IPS DF 6.9 (cell line): ENCODE measurements at regions not wholly inside any gene's neighbourhood (a gene's known extent, or its start where the extent isn't known, plus 50 kb on each side); places are given as distances from the start of the nearest gene placed in this dataset.

Experiments
- DNase-seq: peaks from one replicate; pipeline ENCODE4 v3.0.0-alpha.2; 2013; ENCODE audit warnings: low read depth, low spot score
- H3K27ac ChIP-seq: one replicate; pipeline ENCODE4 v1.5.1; 2013; ENCODE audit warnings: low read length, control low read depth
- H3K27me3 ChIP-seq: 2 replicates; pipeline ENCODE4 v1.6.1; 2013; ENCODE audit warnings: mild to moderate bottlenecking, low read length; ENCODE audit not compliant: control insufficient read depth, insufficient read depth
- H3K36me3 ChIP-seq: 2 replicates; pipeline ENCODE4 v1.6.1; 2013; ENCODE audit warnings: low read length; ENCODE audit not compliant: control insufficient read depth, insufficient read depth
- H3K4me1 ChIP-seq: 2 replicates; pipeline ENCODE4 v1.6.1; 2013; ENCODE audit warnings: low read length; ENCODE audit not compliant: control insufficient read depth, insufficient read depth
- H3K4me3 ChIP-seq: 2 replicates; pipeline ENCODE4 v1.5.1; 2013; ENCODE audit warnings: mild to moderate bottlenecking, low read length
- H3K9me3 ChIP-seq: 2 replicates; pipeline ENCODE4 v1.6.1; 2013; ENCODE audit warnings: low read length, inconsistent platforms; ENCODE audit not compliant: control insufficient read depth, insufficient read depth
- WGBS: extraction: QIAGEN DNeasy Blood & Tissue Kit; methylation state at CpG from one replicate; pipeline ENCODE4 v1.1.7; 2013; ENCODE audit warnings: mixed read lengths, missing lambda C conversion rate; ENCODE audit not compliant: insufficient read length, insufficient coverage; 5-methylcytosine and 5-hydroxymethylcytosine counted together

GRCh38 chr3:67201026-67201425 is 202.9 kb downstream of the KBTBD8 start:
- Histone ChIP-seq H3K4me3 (no peak overlapping the region), H3K27ac (no peak overlapping the region), H3K9me3 (no peaks in the 10 kb centered on the region), H3K36me3 (no peaks in the 10 kb centered on the region), H3K27me3 (no peaks in the 10 kb centered on the region), H3K4me1 (no peaks in the 10 kb centered on the region)
- WGBS: no CpG with 5 or more reads among the region's 2 CpGs
- no peak for DNase-seq

DNA sequence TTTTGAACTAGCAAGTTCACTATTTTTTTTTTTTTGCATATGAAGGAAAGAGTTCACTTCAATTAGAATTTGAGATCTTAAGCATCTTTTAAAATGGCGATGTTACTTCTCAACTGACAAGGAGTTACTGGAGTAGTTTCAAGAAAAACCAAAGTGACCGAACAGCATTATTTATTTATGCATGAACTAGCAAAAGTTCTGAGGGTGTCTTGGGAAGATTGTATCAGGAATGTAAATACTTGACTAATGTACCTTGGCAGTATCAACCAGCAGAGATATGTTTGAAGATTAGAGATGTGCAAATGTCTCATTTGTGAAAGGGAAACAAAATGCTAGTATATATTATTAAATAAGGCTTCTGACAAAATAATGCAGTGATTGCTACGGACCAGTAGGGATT is 203.9 kb downstream of the KBTBD8 start:
- H3K4me1 ChIP-seq: no peaks in the 10 kb centered on the region
- no peak overlapping the region for H3K4me3 ChIP-seq
- H3K27me3 ChIP-seq: no peaks in the 10 kb centered on the region
- no peaks in the 10 kb centered on the region for H3K36me3 ChIP-seq
- no CpG with 5 or more reads among the region's 3 CpGs for WGBS
- H3K9me3 ChIP-seq: no peaks in the 10 kb centered on the region
- H3K27ac ChIP-seq: no peak overlapping the region
- no peak for DNase-seq

- no CpG with 5 or more reads among the region's 4 CpGs for WGBS
- Histone ChIP-seq H3K4me3 (no peak overlapping the region), H3K4me1 (no peaks in the 10 kb centered on the region), H3K36me3 (no peaks in the 10 kb centered on the region), H3K9me3 (no peaks in the 10 kb centered on the region), H3K27me3 (no peaks in the 10 kb centered on the region), H3K27ac (no peak overlapping the region)
- no peak for DNase-seq
Observed at GRCh38 chr3:67204951-67205350, 206.8 kb downstream of the KBTBD8 start.

DNA sequence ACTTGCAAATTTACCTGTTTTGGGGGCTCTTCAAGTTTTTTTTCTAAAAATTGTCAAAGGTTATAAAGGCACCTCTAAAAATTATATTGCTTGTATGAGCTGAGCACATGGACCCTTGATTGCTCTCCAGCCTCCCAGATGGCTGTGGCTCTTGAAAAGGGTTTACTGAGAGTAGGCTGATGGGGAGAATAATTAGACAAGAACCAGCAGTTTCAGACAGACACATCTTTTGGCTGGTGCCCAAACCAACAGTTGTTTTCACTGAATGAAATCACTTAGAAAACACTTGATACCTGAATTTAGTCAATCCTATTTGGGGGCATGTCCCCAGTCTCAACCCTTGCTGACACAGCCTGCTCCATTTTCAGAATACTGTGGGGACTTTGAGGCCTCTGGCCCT is 217.6 kb downstream of the KBTBD8 start:
- Histone ChIP-seq H3K27ac (no peak overlapping the region), H3K4me1 (no peaks in the 10 kb centered on the region), H3K4me3 (no peak overlapping the region), H3K36me3 (no peaks in the 10 kb centered on the region), H3K9me3 (no peaks in the 10 kb centered on the region), H3K27me3 (no peaks in the 10 kb centered on the region)
- no peak for DNase-seq

DNA sequence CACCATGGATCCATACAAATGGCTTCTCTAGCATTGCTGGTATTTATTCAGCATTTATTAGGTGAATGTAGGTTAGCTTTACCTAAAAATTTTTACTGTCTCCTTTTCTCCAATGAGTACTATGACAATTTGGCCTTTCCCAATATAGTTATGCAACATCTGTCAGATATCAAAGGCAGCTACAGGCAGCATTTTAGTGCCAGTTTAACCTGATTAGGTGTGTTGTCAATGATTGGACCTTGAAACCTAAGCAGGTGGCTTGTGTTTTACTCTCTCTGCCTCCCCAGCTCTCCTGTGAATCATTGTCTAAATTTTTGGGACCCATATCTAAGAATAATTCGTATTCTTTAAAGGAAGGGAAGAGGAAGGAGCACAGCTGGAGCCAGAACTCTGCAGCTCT is 228.9 kb downstream of the KBTBD8 start:
- Histone ChIP-seq H3K9me3 (no peaks in the 10 kb centered on the region), H3K36me3 (no peaks in the 10 kb centered on the region), H3K4me1 (no peaks in the 10 kb centered on the region), H3K27me3 (no peaks in the 10 kb centered on the region; the same call in 1 of the 2 replicates), H3K27ac (no peak overlapping the region), H3K4me3 (no peak overlapping the region)
- no CpG with 5 or more reads among the region's 1 CpG for WGBS
- DNase-seq: no peak

DNA sequence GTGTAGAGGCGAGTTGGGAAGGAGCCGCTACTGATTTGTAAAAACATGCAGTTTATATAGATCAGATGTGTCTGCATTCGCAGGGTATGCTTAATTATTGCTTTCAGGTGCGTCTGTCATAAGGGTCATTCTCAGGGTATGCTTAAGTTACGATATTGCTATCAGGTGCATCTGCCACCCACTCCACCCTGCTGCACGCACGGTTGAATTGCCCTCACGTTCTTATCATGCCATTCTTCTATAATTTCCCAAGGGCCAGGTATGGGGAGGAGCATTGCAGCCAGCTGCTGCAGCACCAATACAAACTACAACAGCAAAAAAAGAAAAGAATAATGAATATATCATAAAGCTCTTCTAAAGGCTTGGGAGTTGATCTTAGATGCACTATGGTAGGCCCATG is 230.0 kb downstream of the KBTBD8 start:
- DNase-seq: no peak
- Histone ChIP-seq H3K36me3 (no peaks in the 10 kb centered on the region), H3K9me3 (no peaks in the 10 kb centered on the region), H3K4me1 (no peaks in the 10 kb centered on the region), H3K27ac (no peak overlapping the region), H3K27me3 (no peaks in the 10 kb centered on the region; the same call in 1 of the 2 replicates), H3K4me3 (no peak overlapping the region)
- WGBS: no CpG with 5 or more reads among the region's 8 CpGs

DNA sequence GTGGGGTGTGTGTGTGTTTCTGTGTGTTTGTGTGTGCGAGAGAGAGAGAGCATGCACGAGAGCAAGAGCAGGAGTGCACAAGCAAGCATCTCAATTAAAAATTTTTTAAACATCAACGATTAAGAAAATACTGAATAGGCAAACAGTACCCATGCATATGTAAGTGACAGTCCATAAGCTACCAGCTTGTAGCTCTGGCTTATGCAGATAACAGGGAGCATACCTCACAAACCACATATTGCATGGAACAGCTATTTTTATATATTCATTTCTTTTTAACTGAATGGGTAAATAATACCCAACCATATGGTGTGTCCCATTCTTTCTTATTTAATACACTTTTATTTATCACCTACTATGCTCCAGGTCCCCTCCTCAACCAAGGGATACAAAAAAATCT is 234.5 kb downstream of the KBTBD8 start:
- WGBS: no CpG with 5 or more reads among the region's 3 CpGs
- no peak for DNase-seq
- H3K9me3 ChIP-seq: no peaks in the 10 kb centered on the region
- no peaks in the 10 kb centered on the region for H3K4me1 ChIP-seq
- no peak overlapping the region for H3K27ac ChIP-seq
- H3K27me3 ChIP-seq: no peaks in the 10 kb centered on the region; the same call in 1 of the 2 replicates
- H3K36me3 ChIP-seq: no peaks in the 10 kb centered on the region
- no peak overlapping the region for H3K4me3 ChIP-seq

DNA sequence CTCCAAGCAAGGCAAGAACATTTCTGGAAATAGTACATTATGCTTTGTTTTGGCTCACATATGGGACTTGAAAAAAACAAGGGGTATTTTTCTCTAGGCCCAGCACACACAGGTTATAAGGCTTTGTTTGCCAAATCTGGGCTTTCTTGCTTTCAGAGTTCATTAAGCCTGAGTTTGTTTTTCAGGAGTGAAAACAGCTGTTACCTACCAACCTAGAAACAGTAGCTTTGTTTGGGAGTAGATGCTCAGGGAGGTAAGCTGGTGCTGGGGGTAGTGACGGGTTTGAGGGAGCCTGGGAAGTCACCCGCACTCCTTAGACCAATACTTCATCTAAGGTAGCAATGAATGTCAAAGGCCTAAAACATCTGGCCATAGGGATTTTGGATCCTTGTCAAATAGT is 241.2 kb downstream of the KBTBD8 start:
- Histone ChIP-seq H3K36me3 (no peaks in the 10 kb centered on the region), H3K4me3 (no peak overlapping the region), H3K9me3 (no peaks in the 10 kb centered on the region), H3K27me3 (no peaks in the 10 kb centered on the region), H3K27ac (no peak overlapping the region), H3K4me1 (no peaks in the 10 kb centered on the region)
- WGBS: no CpG with 5 or more reads among the region's 2 CpGs
- DNase-seq: no peak

- WGBS: no CpG with 5 or more reads among the region's 4 CpGs
- Histone ChIP-seq H3K4me3 (no peak overlapping the region), H3K9me3 (no peaks in the 10 kb centered on the region), H3K27ac (no peak overlapping the region), H3K4me1 (no peaks in the 10 kb centered on the region), H3K27me3 (no peaks in the 10 kb centered on the region), H3K36me3 (no peaks in the 10 kb centered on the region)
- DNase-seq: no peak
Observed at GRCh38 chr3:67241084-67241483, 243.0 kb downstream of the KBTBD8 start.

DNA sequence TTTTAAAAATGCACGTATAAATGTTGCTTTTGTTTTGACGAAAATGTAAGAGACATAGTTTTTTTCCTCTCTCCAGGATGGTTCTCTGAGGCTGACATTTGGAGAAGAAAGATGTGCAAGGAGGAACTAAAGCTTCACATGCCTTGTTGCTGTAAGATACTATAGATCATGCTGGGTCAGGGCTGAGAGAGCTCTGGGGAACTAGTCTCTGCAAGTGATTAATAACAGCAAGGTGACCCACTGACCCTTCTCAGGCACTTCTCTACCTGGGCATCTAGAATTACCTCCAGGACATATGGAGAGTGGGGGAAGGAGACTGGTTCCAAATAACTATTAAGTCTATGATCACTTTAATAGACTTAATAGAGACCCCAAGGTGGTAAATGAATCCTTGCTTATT is 246.0 kb downstream of the KBTBD8 start:
- Histone ChIP-seq H3K27me3 (no peaks in the 10 kb centered on the region), H3K4me1 (no peaks in the 10 kb centered on the region), H3K36me3 (no peaks in the 10 kb centered on the region), H3K4me3 (no peak overlapping the region), H3K27ac (no peak overlapping the region), H3K9me3 (no peaks in the 10 kb centered on the region)
- no peak for DNase-seq
- no CpG with 5 or more reads among the region's 2 CpGs for WGBS

- Histone ChIP-seq H3K27me3 (no peaks in the 10 kb centered on the region), H3K4me1 (no peaks in the 10 kb centered on the region), H3K9me3 (no peaks in the 10 kb centered on the region), H3K27ac (no peak overlapping the region), H3K36me3 (no peaks in the 10 kb centered on the region), H3K4me3 (no peak overlapping the region)
- DNase-seq: no peak
- WGBS: no CpG with 5 or more reads among the region's 3 CpGs
Observed at GRCh38 chr3:67245545-67245944, 247.4 kb downstream of the KBTBD8 start.
